ENCODE measurements at regions not wholly inside any gene's neighbourhood (a gene's known extent, or its start where the extent isn't known, plus 50 kb on each side); places are given as distances from the start of the nearest gene placed in this dataset.

DNA sequence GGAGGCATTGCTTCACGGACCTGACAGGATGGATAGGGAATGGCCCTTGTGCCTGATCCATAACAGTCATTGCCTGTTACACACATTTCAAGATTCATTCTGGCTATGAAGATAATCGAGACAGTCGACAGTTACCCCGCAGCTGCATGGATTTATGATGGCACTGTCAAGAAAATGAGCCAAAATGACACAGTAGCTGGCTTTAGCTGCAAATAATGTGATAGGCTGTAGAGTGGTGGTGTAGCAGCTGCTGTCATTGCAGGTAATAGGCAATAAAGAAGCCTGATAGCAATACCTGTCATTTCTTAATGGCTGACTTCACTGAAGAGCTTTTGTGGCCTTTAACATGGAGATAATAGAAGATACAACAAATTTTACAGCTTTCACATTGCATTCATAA is 1085.2 kb upstream of the ARRDC3 start:
- TF ChIP-seq, protein P1, sequence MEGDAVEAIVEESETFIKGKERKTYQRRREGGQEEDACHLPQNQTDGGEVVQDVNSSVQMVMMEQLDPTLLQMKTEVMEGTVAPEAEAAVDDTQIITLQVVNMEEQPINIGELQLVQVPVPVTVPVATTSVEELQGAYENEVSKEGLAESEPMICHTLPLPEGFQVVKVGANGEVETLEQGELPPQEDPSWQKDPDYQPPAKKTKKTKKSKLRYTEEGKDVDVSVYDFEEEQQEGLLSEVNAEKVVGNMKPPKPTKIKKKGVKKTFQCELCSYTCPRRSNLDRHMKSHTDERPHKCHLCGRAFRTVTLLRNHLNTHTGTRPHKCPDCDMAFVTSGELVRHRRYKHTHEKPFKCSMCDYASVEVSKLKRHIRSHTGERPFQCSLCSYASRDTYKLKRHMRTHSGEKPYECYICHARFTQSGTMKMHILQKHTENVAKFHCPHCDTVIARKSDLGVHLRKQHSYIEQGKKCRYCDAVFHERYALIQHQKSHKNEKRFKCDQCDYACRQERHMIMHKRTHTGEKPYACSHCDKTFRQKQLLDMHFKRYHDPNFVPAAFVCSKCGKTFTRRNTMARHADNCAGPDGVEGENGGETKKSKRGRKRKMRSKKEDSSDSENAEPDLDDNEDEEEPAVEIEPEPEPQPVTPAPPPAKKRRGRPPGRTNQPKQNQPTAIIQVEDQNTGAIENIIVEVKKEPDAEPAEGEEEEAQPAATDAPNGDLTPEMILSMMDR (IDR thresholded peaks at IDR 0.05): no peak
- TF ChIP-seq POLR2A (IDR thresholded peaks at IDR 0.05) (no peak), POLR2AphosphoS5 (IDR thresholded peaks at IDR 0.05) (no peak), EP300 (IDR thresholded peaks at IDR 0.05) (no peak)
